Liver (tissue), 8 donors: ENCODE measurements at regions not wholly inside any gene's neighbourhood (a gene's known extent, or its start where the extent isn't known, plus 50 kb on each side); places are given as distances from the start of the nearest gene placed in this dataset.

ENCODE experiments used
- DNase-seq: peaks from one replicate; pipeline ENCODE4 v3.0.0-alpha.2; 2017; ENCODE audit warnings: low spot score
- H3K27ac ChIP-seq, 2 donors: one replicate each; pipeline ENCODE4 v1.7.0; 2013; ENCODE audit warnings: inconsistent platforms in 2 of 2, low read length in 2 of 2, control low read depth in 1 of 2, low read depth in 1 of 2, mild to moderate bottlenecking in 1 of 2
- H3K27me3 ChIP-seq, 4 donors: one replicate each; pipeline versions ENCODE4 v1.6.1 to v1.7.0; 2013; ENCODE audit warnings: low read length in 3 of 4, inconsistent platforms in 1 of 4, mild to moderate bottlenecking in 1 of 4, moderate library complexity in 1 of 4; ENCODE audit not compliant: control insufficient read depth in 4 of 4, insufficient read depth in 4 of 4
- H3K36me3 ChIP-seq, 4 donors: one replicate each; pipeline versions ENCODE4 v1.6.1 to v1.7.0; 2013; ENCODE audit warnings: low read length in 3 of 4, mild to moderate bottlenecking in 3 of 4, low read depth in 1 of 4, moderate library complexity in 1 of 4; ENCODE audit not compliant: control insufficient read depth in 4 of 4, insufficient read depth in 3 of 4
- H3K4me1 ChIP-seq, 4 donors: one replicate each; pipeline versions ENCODE4 v1.6.1 to v1.7.0; 2013; ENCODE audit warnings: low read length in 3 of 4, mild to moderate bottlenecking in 3 of 4, moderate library complexity in 1 of 4; ENCODE audit not compliant: control insufficient read depth in 4 of 4, insufficient read depth in 4 of 4
- H3K4me3 ChIP-seq, 3 donors: one replicate each; pipeline versions ENCODE4 v1.6.1 to v1.7.0; 2013; ENCODE audit warnings: low read length in 3 of 3, control low read depth in 1 of 3, low read depth in 1 of 3, mild to moderate bottlenecking in 1 of 3
- H3K9ac ChIP-seq, 2 donors: one replicate each; pipeline ENCODE4 v1.7.0; 2013; ENCODE audit warnings: low read length in 2 of 2, mild to moderate bottlenecking in 2 of 2, moderate library complexity in 2 of 2, control low read depth in 1 of 2, low read depth in 1 of 2
- H3K9me3 ChIP-seq, 4 donors: one replicate each; pipeline versions ENCODE4 v1.6.1 to v1.7.0; 2013; ENCODE audit warnings: low read length in 3 of 4; ENCODE audit not compliant: control insufficient read depth in 4 of 4
- EGR1 ChIP-seq, 2 donors: IDR thresholded peaks; 2 replicates each; pipeline ENCODE4 v1.6.1; 2016 to 2018; ENCODE audit warnings: antibody characterized with exemption in 2 of 2, low read depth in 2 of 2
- FOXA1 ChIP-seq: IDR thresholded peaks from 2 replicates; pipeline ENCODE4 v1.6.1; 2016; ENCODE audit warnings: antibody characterized with exemption
- FOXA2 ChIP-seq: IDR thresholded peaks from 2 replicates; pipeline ENCODE4 v1.6.1; 2016; ENCODE audit warnings: antibody characterized with exemption
- GABPA ChIP-seq, 2 donors: IDR thresholded peaks in 1 of 2; conservative IDR thresholded peaks in 1 of 2; 2 replicates each; pipeline ENCODE4 v1.6.1; 2016; ENCODE audit warnings: antibody characterized with exemption in 2 of 2, mild to moderate bottlenecking in 1 of 2, moderate library complexity in 1 of 2
- HNF4A ChIP-seq, 2 donors: conservative IDR thresholded peaks; 2 replicates each; pipeline ENCODE4 v1.6.1; 2016; ENCODE audit warnings: antibody characterized with exemption in 2 of 2, mild to moderate bottlenecking in 2 of 2
- HNF4G ChIP-seq: IDR thresholded peaks from 2 replicates; pipeline ENCODE4 v1.6.1; 2016; ENCODE audit warnings: antibody characterized with exemption
- JUND ChIP-seq, 2 donors: IDR thresholded peaks; 2 replicates each; pipeline ENCODE4 v1.6.1; 2016; ENCODE audit warnings: antibody characterized with exemption in 2 of 2
- NR2F2 ChIP-seq: IDR thresholded peaks from 2 replicates; pipeline ENCODE4 v1.6.1; 2016; ENCODE audit warnings: antibody characterized with exemption
- RXRA ChIP-seq, 2 donors: IDR thresholded peaks; 2 replicates each; pipeline ENCODE4 v1.6.1; 2017 to 2018; ENCODE audit warnings: antibody characterized with exemption in 2 of 2, mild to moderate bottlenecking in 1 of 2
- SP1 ChIP-seq: IDR thresholded peaks from 2 replicates; pipeline ENCODE4 v1.6.1; 2018; ENCODE audit warnings: antibody characterized with exemption, mild to moderate bottlenecking
- TAF1 ChIP-seq: conservative IDR thresholded peaks from 2 replicates; pipeline ENCODE4 v1.6.1; 2016; ENCODE audit warnings: antibody characterized with exemption, mild to moderate bottlenecking
- YY1 ChIP-seq: IDR thresholded peaks from 2 replicates; pipeline ENCODE4 v1.6.1; 2016; ENCODE audit warnings: antibody characterized with exemption, mild to moderate bottlenecking
- WGBS: extraction: QIAGEN DNeasy Blood & Tissue Kit; methylation state at CpG from one replicate; pipeline ENCODE4 v1.1.7; 2013; 5-methylcytosine and 5-hydroxymethylcytosine counted together
- TF ChIP-seq, protein P1 (sequence below): IDR thresholded peaks from 2 replicates; pipeline ENCODE4 v1.6.1; 2016; ENCODE audit warnings: antibody characterized with exemption
- TF ChIP-seq, protein P2 (sequence below): IDR thresholded peaks from 2 replicates; pipeline ENCODE4 v1.6.1; 2016; ENCODE audit warnings: antibody characterized with exemption, mild to moderate bottlenecking
- TF ChIP-seq, protein P3 (sequence below): IDR thresholded peaks from 2 replicates; pipeline ENCODE4 v1.6.1; 2016; ENCODE audit warnings: antibody characterized with exemption
- TF ChIP-seq, protein P4 (sequence below): fragments of 150-350 bp; IDR thresholded peaks from 2 replicates; pipeline ENCODE4 v1.5.1; 2017; ENCODE audit warnings: improper control_type of control experiment, low read depth, low read length; ENCODE audit not compliant: missing input control
- donor health status: healthy.
- donor health status: healthy.
- donor health status: healthy.
- donor health status: healthy.
- donor health status: healthy.

DNA sequence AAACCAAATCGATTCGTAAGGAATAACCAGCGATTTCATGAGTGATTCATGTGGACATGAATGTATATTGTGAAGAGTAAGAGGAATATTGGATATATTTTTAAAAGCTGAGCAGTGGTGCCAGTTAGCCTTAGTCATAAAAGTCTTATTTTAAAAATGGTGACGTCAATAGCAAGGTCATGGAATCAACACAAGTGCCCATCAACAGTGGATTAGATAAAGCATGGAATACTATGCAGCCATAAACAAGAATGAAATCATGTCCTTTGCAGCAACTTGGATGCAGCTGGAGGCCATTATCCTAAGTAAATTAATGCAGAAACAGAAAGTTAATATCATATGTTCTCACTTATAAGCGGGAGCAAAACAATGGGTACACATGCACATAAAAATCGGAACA, 89.0 kb upstream of the STOX2 start:
- Histone ChIP-seq H3K4me1 (no peaks in the 10 kb centered on the region), H3K36me3 (no peaks in the 10 kb centered on the region), H3K27ac (no peak overlapping the region), H3K27me3 (no peaks in the 10 kb centered on the region), H3K9me3 (no peaks in the 10 kb centered on the region), H3K4me3 (no peak overlapping the region), H3K9ac (no peak overlapping the region)
- WGBS: 93% methylated on average over 6 of the region's 6 CpGs
- DNase-seq: no peak
- TF ChIP-seq HNF4G: no peak
- TF ChIP-seq, protein P1, sequence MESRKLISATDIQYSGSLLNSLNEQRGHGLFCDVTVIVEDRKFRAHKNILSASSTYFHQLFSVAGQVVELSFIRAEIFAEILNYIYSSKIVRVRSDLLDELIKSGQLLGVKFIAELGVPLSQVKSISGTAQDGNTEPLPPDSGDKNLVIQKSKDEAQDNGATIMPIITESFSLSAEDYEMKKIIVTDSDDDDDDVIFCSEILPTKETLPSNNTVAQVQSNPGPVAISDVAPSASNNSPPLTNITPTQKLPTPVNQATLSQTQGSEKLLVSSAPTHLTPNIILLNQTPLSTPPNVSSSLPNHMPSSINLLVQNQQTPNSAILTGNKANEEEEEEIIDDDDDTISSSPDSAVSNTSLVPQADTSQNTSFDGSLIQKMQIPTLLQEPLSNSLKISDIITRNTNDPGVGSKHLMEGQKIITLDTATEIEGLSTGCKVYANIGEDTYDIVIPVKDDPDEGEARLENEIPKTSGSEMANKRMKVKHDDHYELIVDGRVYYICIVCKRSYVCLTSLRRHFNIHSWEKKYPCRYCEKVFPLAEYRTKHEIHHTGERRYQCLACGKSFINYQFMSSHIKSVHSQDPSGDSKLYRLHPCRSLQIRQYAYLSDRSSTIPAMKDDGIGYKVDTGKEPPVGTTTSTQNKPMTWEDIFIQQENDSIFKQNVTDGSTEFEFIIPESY: no peak
- no peak for TF ChIP-seq FOXA1
- TF ChIP-seq, protein P2, sequence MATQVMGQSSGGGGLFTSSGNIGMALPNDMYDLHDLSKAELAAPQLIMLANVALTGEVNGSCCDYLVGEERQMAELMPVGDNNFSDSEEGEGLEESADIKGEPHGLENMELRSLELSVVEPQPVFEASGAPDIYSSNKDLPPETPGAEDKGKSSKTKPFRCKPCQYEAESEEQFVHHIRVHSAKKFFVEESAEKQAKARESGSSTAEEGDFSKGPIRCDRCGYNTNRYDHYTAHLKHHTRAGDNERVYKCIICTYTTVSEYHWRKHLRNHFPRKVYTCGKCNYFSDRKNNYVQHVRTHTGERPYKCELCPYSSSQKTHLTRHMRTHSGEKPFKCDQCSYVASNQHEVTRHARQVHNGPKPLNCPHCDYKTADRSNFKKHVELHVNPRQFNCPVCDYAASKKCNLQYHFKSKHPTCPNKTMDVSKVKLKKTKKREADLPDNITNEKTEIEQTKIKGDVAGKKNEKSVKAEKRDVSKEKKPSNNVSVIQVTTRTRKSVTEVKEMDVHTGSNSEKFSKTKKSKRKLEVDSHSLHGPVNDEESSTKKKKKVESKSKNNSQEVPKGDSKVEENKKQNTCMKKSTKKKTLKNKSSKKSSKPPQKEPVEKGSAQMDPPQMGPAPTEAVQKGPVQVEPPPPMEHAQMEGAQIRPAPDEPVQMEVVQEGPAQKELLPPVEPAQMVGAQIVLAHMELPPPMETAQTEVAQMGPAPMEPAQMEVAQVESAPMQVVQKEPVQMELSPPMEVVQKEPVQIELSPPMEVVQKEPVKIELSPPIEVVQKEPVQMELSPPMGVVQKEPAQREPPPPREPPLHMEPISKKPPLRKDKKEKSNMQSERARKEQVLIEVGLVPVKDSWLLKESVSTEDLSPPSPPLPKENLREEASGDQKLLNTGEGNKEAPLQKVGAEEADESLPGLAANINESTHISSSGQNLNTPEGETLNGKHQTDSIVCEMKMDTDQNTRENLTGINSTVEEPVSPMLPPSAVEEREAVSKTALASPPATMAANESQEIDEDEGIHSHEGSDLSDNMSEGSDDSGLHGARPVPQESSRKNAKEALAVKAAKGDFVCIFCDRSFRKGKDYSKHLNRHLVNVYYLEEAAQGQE: no peak
- TF ChIP-seq, protein P3, sequence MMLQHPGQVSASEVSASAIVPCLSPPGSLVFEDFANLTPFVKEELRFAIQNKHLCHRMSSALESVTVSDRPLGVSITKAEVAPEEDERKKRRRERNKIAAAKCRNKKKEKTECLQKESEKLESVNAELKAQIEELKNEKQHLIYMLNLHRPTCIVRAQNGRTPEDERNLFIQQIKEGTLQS: no peak
- no peak for TF ChIP-seq RXRA (IDR thresholded peaks at IDR 0.05)
- no peak for TF ChIP-seq JUND (IDR thresholded peaks at IDR 0.05)
- no peak for TF ChIP-seq SP1
- no peak for TF ChIP-seq TAF1
- TF ChIP-seq NR2F2: no peak
- no peak for TF ChIP-seq FOXA2
- TF ChIP-seq GABPA (IDR thresholded peaks at IDR 0.05 in 1 of 2, conservative IDR thresholded peaks at IDR 0.05 in 1 of 2): no peak

DNA sequence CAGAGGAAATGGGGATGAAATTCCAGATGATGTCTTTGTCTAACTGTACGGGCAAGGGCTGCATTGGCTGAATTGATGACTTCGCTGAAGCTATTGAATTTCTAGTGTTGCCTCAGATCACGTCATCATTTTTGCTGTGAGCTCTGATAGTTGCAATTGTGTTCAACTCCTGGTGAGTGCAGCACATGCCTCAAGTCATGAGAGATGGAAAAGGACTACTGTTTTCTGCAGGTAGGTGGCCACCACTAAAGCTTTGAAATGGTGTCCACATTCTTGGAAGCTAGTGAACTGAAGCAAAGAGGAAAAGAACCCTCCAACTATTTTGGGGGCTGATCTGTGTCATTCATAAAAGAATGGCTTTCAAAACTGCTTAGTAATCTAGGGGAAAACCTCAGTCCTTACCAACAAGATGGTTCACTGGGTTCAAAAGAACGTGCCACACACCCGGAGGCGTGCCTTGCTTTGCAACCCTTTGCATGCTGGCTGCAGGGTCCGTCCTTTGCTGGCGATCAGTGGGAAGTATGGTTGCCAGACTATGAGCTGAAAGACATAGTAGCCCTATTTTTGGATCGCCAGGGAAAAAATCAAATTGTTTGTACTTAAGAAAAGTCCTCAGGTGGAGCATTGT, 88.1 kb upstream of the STOX2 start:
- Histone ChIP-seq H3K27me3 (no peaks in the 10 kb centered on the region), H3K27ac (no peak overlapping the region), H3K36me3 (no peaks in the 10 kb centered on the region), H3K9ac (no peak overlapping the region), H3K4me3 (no peak overlapping the region), H3K4me1 (no peaks in the 10 kb centered on the region), H3K9me3 (no peaks in the 10 kb centered on the region)
- DNase-seq: no peak
- no peak for TF ChIP-seq FOXA2
- no peak for TF ChIP-seq HNF4A (conservative IDR thresholded peaks at IDR 0.05)
- TF ChIP-seq, protein P1: no peak
- TF ChIP-seq, protein P2: no peak
- TF ChIP-seq JUND (IDR thresholded peaks at IDR 0.05): no peak
- TF ChIP-seq RXRA (IDR thresholded peaks at IDR 0.05): no peak
- no peak for TF ChIP-seq GABPA (IDR thresholded peaks at IDR 0.05 in 1 of 2, conservative IDR thresholded peaks at IDR 0.05 in 1 of 2)
- no peak for TF ChIP-seq SP1
- no peak for TF ChIP-seq EGR1 (IDR thresholded peaks at IDR 0.05; ENCODE audit: low read depth in 2 of 2)
- TF ChIP-seq TAF1: no peak
- TF ChIP-seq YY1: no peak
- TF ChIP-seq, protein P4, sequence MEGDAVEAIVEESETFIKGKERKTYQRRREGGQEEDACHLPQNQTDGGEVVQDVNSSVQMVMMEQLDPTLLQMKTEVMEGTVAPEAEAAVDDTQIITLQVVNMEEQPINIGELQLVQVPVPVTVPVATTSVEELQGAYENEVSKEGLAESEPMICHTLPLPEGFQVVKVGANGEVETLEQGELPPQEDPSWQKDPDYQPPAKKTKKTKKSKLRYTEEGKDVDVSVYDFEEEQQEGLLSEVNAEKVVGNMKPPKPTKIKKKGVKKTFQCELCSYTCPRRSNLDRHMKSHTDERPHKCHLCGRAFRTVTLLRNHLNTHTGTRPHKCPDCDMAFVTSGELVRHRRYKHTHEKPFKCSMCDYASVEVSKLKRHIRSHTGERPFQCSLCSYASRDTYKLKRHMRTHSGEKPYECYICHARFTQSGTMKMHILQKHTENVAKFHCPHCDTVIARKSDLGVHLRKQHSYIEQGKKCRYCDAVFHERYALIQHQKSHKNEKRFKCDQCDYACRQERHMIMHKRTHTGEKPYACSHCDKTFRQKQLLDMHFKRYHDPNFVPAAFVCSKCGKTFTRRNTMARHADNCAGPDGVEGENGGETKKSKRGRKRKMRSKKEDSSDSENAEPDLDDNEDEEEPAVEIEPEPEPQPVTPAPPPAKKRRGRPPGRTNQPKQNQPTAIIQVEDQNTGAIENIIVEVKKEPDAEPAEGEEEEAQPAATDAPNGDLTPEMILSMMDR: no peak
- 77% methylated on average over 9 of the region's 9 CpGs for WGBS
